HEK293T (cell line): ENCODE measurements at regions not wholly inside any gene's neighbourhood (a gene's known extent, or its start where the extent isn't known, plus 50 kb on each side); places are given as distances from the start of the nearest gene placed in this dataset.
A peak's percentile ranks its signal among the peaks of the same experiment; 100 is the strongest.
"Not testable (repeated sequence)": the region's sequence is repeated elsewhere in the genome, so short reads cannot be mapped to it uniquely, and the experiment has no call there.

Experiments used
- CTCF ChIA-PET: fragments of 350-600 bp; formaldehyde crosslinking; extraction: SDS; loops from one replicate; lab custom pipeline; 2021; ENCODE audit warnings: antibody characterized with exemption, inconsistent platforms; lab: Yijun Ruan, JAX
- POLR2A ChIA-PET: fragments of 350-600 bp; formaldehyde crosslinking; extraction: SDS; loops from one replicate; lab custom pipeline; 2020; ENCODE audit warnings: antibody characterized with exemption, inconsistent platforms; lab: Yijun Ruan, JAX
- DNase-seq: peaks from one replicate; pipeline ENCODE4 v3.0.0; 2012; ENCODE audit warnings: mixed read lengths; ENCODE audit errors: extremely low spot score
- ARNT ChIP-seq: fragments of 450-650 bp; IDR thresholded peaks from 2 replicates; pipeline ENCODE4 v1.6.1; 2017; ENCODE audit warnings: mild to moderate bottlenecking
- BHLHE40 ChIP-seq: fragments of 450-650 bp; IDR thresholded peaks from 2 replicates; pipeline ENCODE4 v1.6.1; 2016; ENCODE audit warnings: mild to moderate bottlenecking, moderate library complexity, borderline replicate concordance
- CTBP1 ChIP-seq: fragments of 450-650 bp; IDR thresholded peaks from 2 replicates; pipeline ENCODE4 v1.6.1; 2016; ENCODE audit warnings: borderline replicate concordance
- ELF4 ChIP-seq: fragments of 450-650 bp; IDR thresholded peaks from 2 replicates; pipeline ENCODE4 v1.6.1; 2017; ENCODE audit warnings: antibody characterized with exemption
- FOXA1 ChIP-seq: fragments of 450-650 bp; IDR thresholded peaks from 2 replicates; pipeline ENCODE4 v1.6.1; 2016; ENCODE audit warnings: mild to moderate bottlenecking
- FOXK2 ChIP-seq: fragments of 450-650 bp; IDR thresholded peaks from 2 replicates; pipeline ENCODE4 v1.6.1; 2016; ENCODE audit warnings: mild to moderate bottlenecking
- FOXM1 ChIP-seq: fragments of 450-650 bp; IDR thresholded peaks from 2 replicates; pipeline ENCODE4 v1.6.1; 2017; ENCODE audit warnings: mild to moderate bottlenecking, borderline replicate concordance
- HDGF ChIP-seq: fragments of 450-650 bp; IDR thresholded peaks from 2 replicates; pipeline ENCODE4 v1.6.1; 2017; ENCODE audit warnings: antibody characterized with exemption, borderline replicate concordance
- L3MBTL2 ChIP-seq: fragments of 450-650 bp; conservative IDR thresholded peaks from 2 replicates; pipeline ENCODE4 v1.6.1; 2016; ENCODE audit warnings: mild to moderate bottlenecking
- LEF1 ChIP-seq: fragments of 450-650 bp; IDR thresholded peaks from 2 replicates; pipeline ENCODE4 v1.6.1; 2017; ENCODE audit warnings: mild to moderate bottlenecking, borderline replicate concordance
- NFRKB ChIP-seq: fragments of 450-650 bp; IDR thresholded peaks from 2 replicates; pipeline ENCODE4 v1.6.1; 2016; ENCODE audit warnings: mild to moderate bottlenecking, moderate library complexity
- PKNOX1 ChIP-seq: fragments of 450-650 bp; IDR thresholded peaks from 2 replicates; pipeline ENCODE4 v1.6.1; 2016
- SP1 ChIP-seq: fragments of 450-650 bp; IDR thresholded peaks from 2 replicates; pipeline ENCODE4 v1.6.1; 2017
- SUZ12 ChIP-seq: fragments of 450-650 bp; IDR thresholded peaks from 2 replicates; pipeline ENCODE4 v1.6.1; 2016; ENCODE audit warnings: mild to moderate bottlenecking
- TARDBP ChIP-seq: fragments of 450-650 bp; IDR thresholded peaks from 2 replicates; pipeline ENCODE4 v1.6.1; 2016
- ZNF384 ChIP-seq: fragments of 450-650 bp; IDR thresholded peaks from 2 replicates; pipeline ENCODE4 v1.6.1; 2016

DNA sequence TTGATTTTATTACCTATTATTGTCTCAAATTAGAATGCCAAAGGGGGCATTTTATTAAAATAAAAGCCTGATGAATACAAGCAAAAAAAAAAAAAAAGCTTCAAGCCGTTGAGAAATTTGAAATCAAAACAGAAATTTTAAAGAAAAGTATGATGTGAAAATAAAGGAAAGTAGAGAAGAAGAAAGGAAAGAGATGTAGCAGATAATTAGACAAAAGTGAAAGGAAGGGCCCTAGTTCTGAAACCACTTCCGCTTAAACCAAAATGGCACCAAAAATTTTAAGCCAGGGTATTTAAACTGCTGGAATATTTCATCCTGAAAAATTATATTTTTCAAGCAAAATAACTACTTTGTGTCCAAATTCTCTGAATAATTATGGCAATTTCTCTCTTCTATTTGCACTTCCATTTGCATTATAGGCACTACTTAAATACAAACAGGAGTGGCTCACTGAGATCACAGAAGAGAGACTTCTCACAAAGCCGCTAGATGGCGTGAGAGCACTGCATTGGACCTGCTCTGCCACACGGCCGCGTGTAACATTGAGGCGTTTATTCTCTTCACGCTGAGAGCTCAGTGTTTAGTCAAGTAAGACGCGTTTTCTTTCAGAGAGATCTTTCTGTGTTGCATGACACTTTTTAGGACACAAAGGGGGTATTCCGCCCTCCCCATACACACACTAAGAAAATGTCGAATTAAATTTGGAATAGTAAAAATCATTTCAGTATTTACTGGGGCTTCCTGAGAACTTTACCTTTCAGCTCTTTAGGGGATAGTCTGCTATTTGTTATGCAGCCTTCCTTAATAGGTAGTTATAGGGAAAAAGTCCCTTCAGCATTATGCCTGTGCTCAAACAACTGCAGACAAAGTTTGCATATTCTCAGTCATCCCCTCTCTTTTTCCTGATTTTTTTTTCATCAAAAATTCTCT lies 368.4 kb upstream of the CCNH start:
- TF ChIP-seq ARNT (no peak), HDGF (no peak), L3MBTL2 (0 out of 2 replicates have a peak, but pooled peaks have one; percentile 42), SP1 (no peak)
- POLR2A ChIA-PET: interaction anchor here (0.8 to 1.0 kb wide), 3 partner anchors 894 to 910 kb away, joined by 4 read pairs; no protein-coding TSS in a partner anchor
- DNase-seq: peak; percentile 63
- CTCF ChIA-PET: interaction anchor here (0.6 to 2.1 kb wide), 21 partner anchors 11 to 947 kb away, joined by 3 to 22 read pairs (median 4); no protein-coding TSS in a partner anchor

- POLR2A ChIA-PET: no interaction called here
Observed at GRCh38 chr5:87778876-87779275, 366.1 kb upstream of the CCNH start.

DNA sequence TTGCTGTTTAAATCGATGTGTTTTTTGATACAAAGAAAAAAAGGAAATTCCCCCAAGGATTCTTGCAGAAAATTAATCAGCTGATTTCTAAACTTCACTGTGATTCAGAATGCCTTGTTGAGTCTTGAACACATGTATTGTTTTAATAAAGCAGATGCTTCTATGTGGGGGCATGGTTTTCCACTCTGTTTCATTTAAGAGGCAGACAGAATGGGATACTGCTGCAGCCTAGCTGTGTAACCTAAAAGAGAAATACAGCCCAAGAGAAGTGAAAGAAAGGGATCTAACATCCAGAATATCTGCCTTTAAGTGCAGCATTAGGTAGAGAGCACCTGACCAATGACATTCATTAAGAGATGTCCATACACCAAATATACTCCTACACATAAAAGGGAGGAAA lies 365.1 kb upstream of the CCNH start:
- ChIA-PET POLR2A (no interaction called here), CTCF (no interaction called here)
- DNase-seq: no peak
- no peak for TF ChIP-seq FOXM1

More at GRCh38 chr5:87778876-87779275, 366.1 kb upstream of the CCNH start:
- TF ChIP-seq SP1 (no peak), FOXM1 (no peak), NFRKB (no peak), ZNF384 (no peak), CTBP1 (no peak), L3MBTL2 (no peak), SUZ12 (no peak), TARDBP (no peak), LEF1 (no peak), HDGF (no peak), FOXK2 (no peak), PKNOX1 (no peak), ELF4 (no peak), BHLHE40 (no peak), FOXA1 (no peak), ARNT (no peak)
- DNase-seq: no peak
- CTCF ChIA-PET: interaction anchor here (0.8 kb wide), 1 partner anchor 911 kb away, joined by 3 read pairs; no protein-coding TSS in a partner anchor

DNA sequence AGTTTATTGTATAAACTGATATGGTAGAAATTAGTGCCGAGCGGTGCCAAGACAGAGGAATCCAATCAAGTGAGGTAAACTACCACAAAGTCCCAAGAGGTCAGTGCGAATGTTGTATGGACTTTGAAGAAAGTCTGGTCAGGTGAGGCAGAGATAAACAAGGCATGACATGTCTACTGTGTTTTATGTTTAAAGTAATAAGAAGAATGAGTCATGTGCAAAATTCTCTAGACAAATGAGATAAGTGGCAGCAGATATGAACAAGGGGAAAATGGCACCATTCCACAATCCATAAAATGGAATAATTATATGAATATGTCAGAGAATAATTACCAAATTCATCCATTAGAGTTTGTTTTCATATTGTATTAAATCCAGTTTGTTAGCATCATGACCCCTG lies 364.1 kb upstream of the CCNH start:
- ChIA-PET CTCF (no interaction called here), POLR2A (no interaction called here)
- TF ChIP-seq BHLHE40: no peak
- TF ChIP-seq FOXK2: no peak
- no peak for TF ChIP-seq TARDBP
- TF ChIP-seq PKNOX1: no peak
- no peak for TF ChIP-seq ZNF384
- no peak for TF ChIP-seq FOXM1
- TF ChIP-seq CTBP1: no peak
- TF ChIP-seq SP1: no peak
- DNase-seq: no peak

GRCh38 chr5:87776302-87776701 lies 363.6 kb upstream of the CCNH start:
- POLR2A ChIA-PET, DNase-seq, CTCF ChIA-PET: not testable (repeated sequence)

DNA sequence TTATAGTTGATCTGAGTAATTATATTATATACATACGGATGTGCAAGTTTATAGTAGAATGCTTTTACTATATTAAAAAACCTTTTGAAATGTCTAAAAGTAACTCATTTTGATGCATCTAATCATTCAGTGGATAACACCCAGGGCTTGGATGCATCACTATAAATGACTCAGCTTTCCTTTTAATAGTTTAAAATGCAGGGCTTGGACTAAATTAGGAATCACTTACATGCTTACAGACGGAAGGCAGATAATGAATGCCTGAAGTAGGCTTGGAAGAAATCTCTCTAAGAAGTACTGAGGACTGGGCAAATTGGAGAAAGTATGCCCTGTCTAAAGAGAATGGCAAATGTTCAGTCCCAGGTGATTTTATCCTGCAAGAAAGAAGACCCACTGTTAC lies 362.5 kb upstream of the CCNH start:
- ChIA-PET CTCF (no interaction called here), POLR2A (no interaction called here)
- no peak for DNase-seq
- TF ChIP-seq ZNF384: no peak
- no peak for TF ChIP-seq PKNOX1
- no peak for TF ChIP-seq CTBP1
- no peak for TF ChIP-seq TARDBP
- TF ChIP-seq BHLHE40: no peak
- TF ChIP-seq ELF4: no peak

GRCh38 chr5:87774804-87775203 lies 362.1 kb upstream of the CCNH start:
- CTCF ChIA-PET: no interaction called here

More at GRCh38 chr5:87774804-87775203, 362.1 kb upstream of the CCNH start:
- no peak for DNase-seq
- POLR2A ChIA-PET: no interaction called here
- no peak for TF ChIP-seq LEF1
